Loucy (cell line): ENCODE measurements at regions not wholly inside any gene's neighbourhood (a gene's known extent, or its start where the extent isn't known, plus 50 kb on each side); places are given as distances from the start of the nearest gene placed in this dataset.
"Not testable (repeated sequence)": the region's sequence is repeated elsewhere in the genome, so short reads cannot be mapped to it uniquely, and the experiment has no call there.

ENCODE experiments used
- H2AFZ ChIP-seq: fragments of 200-600 bp; sonication (generic); 2 replicates; pipeline ENCODE4 v1.6.0; 2016; ENCODE audit warnings: antibody characterized with exemption, mild to moderate bottlenecking, low read length, moderate library complexity
- H3F3A ChIP-seq: fragments of 200-600 bp; 2 replicates; pipeline ENCODE4 v1.6.0; 2016; ENCODE audit warnings: antibody characterized with exemption, low read depth, mild to moderate bottlenecking
- H3K27me3 ChIP-seq: fragments of 200-600 bp; sonication (generic); 2 replicates; pipeline ENCODE4 v1.6.1; 2014; ENCODE audit warnings: low read length, mild to moderate bottlenecking; ENCODE audit not compliant: insufficient read depth, poor library complexity, severe bottlenecking
- H3K36me3 ChIP-seq: fragments of 200-600 bp; sonication (generic); 2 replicates; pipeline ENCODE4 v1.6.1; 2016; ENCODE audit warnings: low read length; ENCODE audit not compliant: insufficient read depth
- H3K4me1 ChIP-seq: fragments of 200-600 bp; sonication (generic); 2 replicates; pipeline ENCODE4 v1.5.1; 2014; ENCODE audit warnings: low read length, mild to moderate bottlenecking; ENCODE audit not compliant: insufficient read depth, poor library complexity, severe bottlenecking
- H3K4me2 ChIP-seq: fragments of 200-600 bp; sonication (generic); 2 replicates; pipeline ENCODE4 v1.6.0; 2014; ENCODE audit warnings: antibody characterized with exemption, low read length, low read depth, mild to moderate bottlenecking; ENCODE audit not compliant: poor library complexity, severe bottlenecking
- H3K4me3 ChIP-seq: fragments of 200-600 bp; sonication (generic); 2 replicates; pipeline ENCODE4 v1.5.1; 2014; ENCODE audit warnings: low read length, mild to moderate bottlenecking, mixed read lengths; ENCODE audit not compliant: poor library complexity, severe bottlenecking
- H3K79me2 ChIP-seq: fragments of 200-600 bp; sonication (generic); 2 replicates; pipeline ENCODE4 v1.6.1; 2014; ENCODE audit warnings: low read length; ENCODE audit not compliant: insufficient read depth
- H3K9ac ChIP-seq: fragments of 200-600 bp; sonication (generic); 2 replicates; pipeline ENCODE4 v1.6.0; 2014; ENCODE audit warnings: mild to moderate bottlenecking, low read depth, low read length, moderate library complexity; ENCODE audit not compliant: poor library complexity, severe bottlenecking
- H3K9me2 ChIP-seq: fragments of 200-600 bp; sonication (generic); replicated peaks from 2 replicates; pipeline ENCODE4 v1.6.1; 2016; ENCODE audit warnings: low read depth, low read length, mixed read lengths
- H3K9me3 ChIP-seq: fragments of 200-600 bp; sonication (generic); 2 replicates; pipeline ENCODE4 v1.6.1; 2014; ENCODE audit warnings: mild to moderate bottlenecking, antibody characterized with exemption, low read length, low read depth; ENCODE audit not compliant: insufficient read depth
- H4K20me1 ChIP-seq: fragments of 200-600 bp; sonication (generic); 2 replicates; pipeline ENCODE4 v1.6.0; 2014; ENCODE audit warnings: antibody characterized with exemption, low read length, mild to moderate bottlenecking; ENCODE audit not compliant: insufficient read depth, poor library complexity, severe bottlenecking
- EZH2phosphoT487 ChIP-seq: fragments of 200-600 bp; IDR thresholded peaks from 2 replicates; pipeline ENCODE4 v1.6.1; 2018; ENCODE audit warnings: antibody characterized with exemption, mild to moderate bottlenecking, moderate library complexity, borderline replicate concordance
- TF ChIP-seq, protein P1 (sequence below): fragments of 200-600 bp; sonication (generic); conservative IDR thresholded peaks from 2 replicates; pipeline ENCODE4 v1.5.1; 2014; ENCODE audit warnings: mild to moderate bottlenecking, antibody characterized with exemption, low read length

DNA sequence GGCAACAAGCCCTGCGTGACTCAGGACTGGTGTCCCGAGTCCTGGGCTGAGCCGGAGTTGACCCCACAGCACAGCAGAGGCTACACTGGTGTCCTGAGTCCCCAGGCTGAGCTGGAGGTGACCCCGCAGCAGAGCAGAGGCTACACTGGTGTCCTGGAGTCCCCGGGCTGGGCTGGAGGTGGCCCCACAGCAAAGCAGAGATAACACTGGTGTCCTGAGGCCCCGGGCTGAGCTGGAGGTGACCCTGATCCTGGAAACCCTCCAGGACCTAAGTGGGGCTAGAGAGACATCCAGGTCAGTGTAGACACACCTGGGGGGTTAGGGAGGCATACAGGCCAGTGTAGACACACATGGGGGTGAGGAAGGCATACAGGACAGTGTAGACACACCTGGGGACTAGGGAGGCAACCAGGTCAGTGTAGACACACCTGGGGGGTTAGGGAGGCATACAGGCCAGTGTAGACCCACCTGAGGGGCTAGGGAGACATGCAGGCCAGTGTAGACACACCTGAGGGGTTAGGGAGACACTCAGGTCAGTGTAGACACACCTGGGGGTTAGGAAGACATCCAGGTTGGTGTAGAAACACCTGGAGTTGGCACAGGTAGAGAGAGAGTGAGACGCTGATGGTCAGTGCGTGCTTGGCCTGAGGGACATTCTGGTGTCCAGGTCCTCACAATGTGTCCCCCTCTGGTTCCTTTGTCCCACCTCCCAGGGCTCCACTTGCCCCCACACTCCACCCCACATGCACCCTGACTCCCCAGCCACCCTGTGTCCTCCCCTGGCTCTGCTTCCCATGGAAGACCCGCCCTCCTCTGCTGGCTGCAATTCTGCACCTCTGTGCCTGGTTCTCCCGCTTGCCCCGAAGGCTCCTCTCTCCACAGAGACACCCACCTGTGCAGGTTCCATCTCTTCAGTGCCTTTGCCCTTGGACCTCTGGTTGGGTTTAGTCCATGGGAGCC, 321.6 kb upstream of the SFSWAP start:
- Histone ChIP-seq H4K20me1 (no peaks in the 10 kb centered on the region), H3K36me3 (no peaks in the 10 kb centered on the region), H3K27me3 (no peaks in the 10 kb centered on the region), H3K9me3 (no peaks in the 10 kb centered on the region), H3K9ac (no peak overlapping the region), H3K4me2 (no peak overlapping the region), H2AFZ (no peak overlapping the region), H3K79me2 (no peaks in the 10 kb centered on the region), H3K4me3 (no peak overlapping the region), H3F3A (no peaks in the 10 kb centered on the region), H3K9me2 (no peaks in the 10 kb centered on the region), H3K4me1 (no peaks in the 10 kb centered on the region)
- TF ChIP-seq, protein P1, sequence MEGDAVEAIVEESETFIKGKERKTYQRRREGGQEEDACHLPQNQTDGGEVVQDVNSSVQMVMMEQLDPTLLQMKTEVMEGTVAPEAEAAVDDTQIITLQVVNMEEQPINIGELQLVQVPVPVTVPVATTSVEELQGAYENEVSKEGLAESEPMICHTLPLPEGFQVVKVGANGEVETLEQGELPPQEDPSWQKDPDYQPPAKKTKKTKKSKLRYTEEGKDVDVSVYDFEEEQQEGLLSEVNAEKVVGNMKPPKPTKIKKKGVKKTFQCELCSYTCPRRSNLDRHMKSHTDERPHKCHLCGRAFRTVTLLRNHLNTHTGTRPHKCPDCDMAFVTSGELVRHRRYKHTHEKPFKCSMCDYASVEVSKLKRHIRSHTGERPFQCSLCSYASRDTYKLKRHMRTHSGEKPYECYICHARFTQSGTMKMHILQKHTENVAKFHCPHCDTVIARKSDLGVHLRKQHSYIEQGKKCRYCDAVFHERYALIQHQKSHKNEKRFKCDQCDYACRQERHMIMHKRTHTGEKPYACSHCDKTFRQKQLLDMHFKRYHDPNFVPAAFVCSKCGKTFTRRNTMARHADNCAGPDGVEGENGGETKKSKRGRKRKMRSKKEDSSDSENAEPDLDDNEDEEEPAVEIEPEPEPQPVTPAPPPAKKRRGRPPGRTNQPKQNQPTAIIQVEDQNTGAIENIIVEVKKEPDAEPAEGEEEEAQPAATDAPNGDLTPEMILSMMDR: no peak
- no peak for TF ChIP-seq EZH2phosphoT487

DNA sequence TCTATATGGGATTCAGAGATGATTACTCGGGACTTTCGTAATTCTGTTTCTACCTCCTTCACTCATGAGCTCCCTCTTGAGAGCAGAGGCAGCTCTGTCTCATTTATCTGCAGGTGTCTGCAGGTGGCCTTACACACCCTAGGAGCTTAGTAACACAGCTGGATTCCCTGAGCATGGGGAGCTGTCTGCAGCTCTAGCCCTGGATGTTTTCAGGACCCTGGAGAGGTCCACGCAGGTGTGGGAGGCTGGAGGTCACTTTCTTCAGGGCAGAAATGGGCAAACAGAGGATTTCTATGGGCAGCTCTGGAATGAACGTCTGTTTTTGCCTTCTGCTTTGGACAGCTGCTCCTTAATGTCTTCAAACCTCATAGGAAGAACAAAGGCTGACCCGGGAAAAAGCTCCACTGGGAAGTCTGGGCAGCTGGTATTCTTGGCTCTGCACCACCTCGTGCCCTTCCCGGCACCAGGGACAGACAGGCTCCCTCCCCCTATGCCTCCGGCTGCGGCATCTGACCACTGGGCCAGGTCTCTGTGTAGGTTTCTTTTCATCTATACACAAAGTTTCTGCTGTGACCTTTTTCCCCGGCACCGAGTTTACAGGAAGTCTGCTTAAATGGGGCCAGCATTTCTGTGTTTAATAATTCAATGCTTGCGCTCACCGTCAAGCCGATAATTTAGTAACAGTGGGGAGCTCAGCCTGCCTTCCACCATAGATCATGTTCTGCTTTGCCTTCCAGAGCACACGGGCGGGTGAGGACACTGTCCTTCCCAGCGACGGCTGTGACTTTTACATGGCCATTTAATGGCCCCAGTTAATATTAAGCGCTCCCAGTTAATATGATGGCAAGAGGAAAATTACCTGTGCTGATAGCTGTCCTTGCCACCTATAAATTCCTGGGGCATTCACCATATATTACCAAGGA, 320.2 kb upstream of the SFSWAP start:
- Histone ChIP-seq H3K27me3 (no peaks in the 10 kb centered on the region), H3K9me3 (no peaks in the 10 kb centered on the region), H3K9ac (no peak overlapping the region), H3K36me3 (no peaks in the 10 kb centered on the region), H2AFZ (no peak overlapping the region), H3K9me2 (no peaks in the 10 kb centered on the region), H3F3A (no peaks in the 10 kb centered on the region), H3K79me2 (no peaks in the 10 kb centered on the region), H3K4me2 (no peak overlapping the region), H4K20me1 (no peaks in the 10 kb centered on the region), H3K4me3 (no peak overlapping the region), H3K4me1 (no peaks in the 10 kb centered on the region)
- TF ChIP-seq EZH2phosphoT487: no peak
- TF ChIP-seq, protein P1: no peak

DNA sequence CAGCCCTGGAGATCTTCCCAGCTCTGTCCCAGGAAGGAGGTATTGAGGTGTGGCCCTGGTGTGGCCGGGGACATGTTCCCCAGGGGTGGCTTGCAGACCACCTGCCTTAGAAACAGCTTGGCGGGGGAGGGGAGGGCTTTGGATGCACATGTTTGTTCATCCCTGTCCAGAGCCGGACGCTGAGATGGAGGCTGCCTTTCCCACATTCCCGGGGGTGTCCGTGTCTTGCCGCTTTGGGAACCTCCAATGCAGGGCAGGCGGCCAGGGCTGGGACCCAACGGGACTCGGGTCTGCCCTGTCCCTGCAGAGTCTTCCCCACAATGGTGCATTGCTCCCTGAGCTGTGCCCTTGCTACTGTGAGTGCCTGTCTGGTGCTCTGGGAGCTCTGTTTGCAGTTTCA, 319.5 kb upstream of the SFSWAP start:
- no peak for TF ChIP-seq EZH2phosphoT487
- TF ChIP-seq, protein P1: no peak
- H3K27me3 ChIP-seq: no peaks in the 10 kb centered on the region
- H3K9ac ChIP-seq: no peak overlapping the region
- H3K4me3 ChIP-seq: no peak overlapping the region
- no peaks in the 10 kb centered on the region for H3F3A ChIP-seq
- no peaks in the 10 kb centered on the region for H4K20me1 ChIP-seq
- H3K4me1 ChIP-seq: no peaks in the 10 kb centered on the region
- no peak overlapping the region for H2AFZ ChIP-seq
- H3K9me3 ChIP-seq: 0 out of 2 replicates have a peak, but pooled peaks cover 3% of the 10 kb centered on the region
- no peak overlapping the region for H3K4me2 ChIP-seq
- H3K9me2 ChIP-seq: no peaks in the 10 kb centered on the region
- no peaks in the 10 kb centered on the region for H3K36me3 ChIP-seq
- no peaks in the 10 kb centered on the region for H3K79me2 ChIP-seq

DNA sequence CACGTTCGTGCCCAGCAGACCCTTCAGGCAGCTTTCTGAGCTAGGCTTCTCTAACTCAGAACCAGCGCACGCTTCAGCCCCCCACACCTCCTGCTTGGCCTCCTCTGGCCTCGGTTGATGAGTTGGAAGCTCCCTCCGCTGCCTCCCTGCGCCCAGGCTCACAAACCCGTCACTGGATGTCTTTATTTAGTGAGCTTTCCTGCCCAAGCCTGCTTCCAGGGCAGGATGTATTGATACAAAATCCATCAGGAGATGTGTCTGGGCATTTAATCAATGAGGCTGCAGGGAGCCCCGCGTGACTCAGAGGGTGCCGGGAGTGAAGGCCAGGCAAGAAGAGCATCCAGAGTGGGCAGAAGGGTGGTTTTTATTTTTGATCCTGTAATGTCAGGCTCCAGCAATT, 316.1 kb upstream of the SFSWAP start:
- H3K9me3 ChIP-seq, H3K27me3 ChIP-seq, H3K9me2 ChIP-seq, H3F3A ChIP-seq, H3K4me3 ChIP-seq, H3K4me2 ChIP-seq, H3K36me3 ChIP-seq, H3K4me1 ChIP-seq, H4K20me1 ChIP-seq, H2AFZ ChIP-seq, H3K9ac ChIP-seq, H3K79me2 ChIP-seq: not testable (repeated sequence)
